ENCODE measurements at regions not wholly inside any gene's neighbourhood (a gene's known extent, or its start where the extent isn't known, plus 50 kb on each side); places are given as distances from the start of the nearest gene placed in this dataset.

- H3K4me2 ChIP-seq (ENCODE audit: low read length) = no peak overlapping the region
- H3K9me2 ChIP-seq (ENCODE audit: low read depth, low read length) = no peaks in the 10 kb centered on the region
- H3K79me2 ChIP-seq (ENCODE audit: insufficient read depth, low read length) = no peaks in the 10 kb centered on the region
- H3F3A ChIP-seq (ENCODE audit: insufficient read depth, low read length) = no peaks in the 10 kb centered on the region
- H3K4me1 ChIP-seq (ENCODE audit: insufficient read depth, low read length, severe bottlenecking) = peaks cover 22% of the 10 kb centered on the region
- no peak overlapping the region for H3K27ac ChIP-seq (ENCODE audit: low read depth, low read length, poor library complexity, severe bottlenecking)
- no peak overlapping the region for H3K4me3 ChIP-seq (ENCODE audit: low read depth, low read length, poor library complexity, severe bottlenecking)
- no peaks in the 10 kb centered on the region for H3K27me3 ChIP-seq (ENCODE audit: insufficient read depth, low read length)
- no peak overlapping the region for H2AFZ ChIP-seq (ENCODE audit: low read length)
- no peak overlapping the region for H3K9ac ChIP-seq (ENCODE audit: low read length)
- H3K36me3 ChIP-seq (ENCODE audit: insufficient read depth, low read length) = no peaks in the 10 kb centered on the region
- H3K9me3 ChIP-seq (ENCODE audit: low read length) = no peaks in the 10 kb centered on the region
- no peaks in the 10 kb centered on the region for H4K20me1 ChIP-seq (ENCODE audit: insufficient read depth, low read length)
- TF ChIP-seq CTCF (IDR thresholded peaks at IDR 0.05; ENCODE audit: low read length) (no peak), EZH2 (IDR thresholded peaks at IDR 0.05; ENCODE audit: borderline replicate concordance, low read length) (no peak)
Observed at GRCh38 chr22:22741843-22742242, 97.4 kb downstream of the GGTLC2 start.

GRCh38 chr22:22742641-22743040, 98.2 kb downstream of the GGTLC2 start:
- Histone ChIP-seq H3K27ac (ENCODE audit: low read depth, low read length, poor library complexity, severe bottlenecking) (no peak overlapping the region), H3K9me2 (ENCODE audit: low read depth, low read length) (no peaks in the 10 kb centered on the region), H3K4me1 (ENCODE audit: insufficient read depth, low read length, severe bottlenecking) (peaks cover 30% of the 10 kb centered on the region), H3K79me2 (ENCODE audit: insufficient read depth, low read length) (no peaks in the 10 kb centered on the region), H4K20me1 (ENCODE audit: insufficient read depth, low read length) (no peaks in the 10 kb centered on the region), H3K4me2 (ENCODE audit: low read length) (no peak overlapping the region), H2AFZ (ENCODE audit: low read length) (no peak overlapping the region), H3K36me3 (ENCODE audit: insufficient read depth, low read length) (no peaks in the 10 kb centered on the region), H3F3A (ENCODE audit: insufficient read depth, low read length) (no peaks in the 10 kb centered on the region), H3K27me3 (ENCODE audit: insufficient read depth, low read length) (no peaks in the 10 kb centered on the region), H3K9me3 (ENCODE audit: low read length) (no peaks in the 10 kb centered on the region), H3K4me3 (ENCODE audit: low read depth, low read length, poor library complexity, severe bottlenecking) (no peak overlapping the region), H3K9ac (ENCODE audit: low read length) (no peak overlapping the region)
- TF ChIP-seq EZH2 (IDR thresholded peaks at IDR 0.05; ENCODE audit: borderline replicate concordance, low read length) (no peak), CTCF (IDR thresholded peaks at IDR 0.05; ENCODE audit: low read length) (no peak)

GRCh38 chr22:22743128-22743760, 98.8 kb downstream of the GGTLC2 start:
- no peaks in the 10 kb centered on the region for H3K27me3 ChIP-seq (ENCODE audit: insufficient read depth, low read length)
- no peak overlapping the region for H3K4me2 ChIP-seq (ENCODE audit: low read length)
- no peak overlapping the region for H3K9ac ChIP-seq (ENCODE audit: low read length)

More at GRCh38 chr22:22743128-22743760, 98.8 kb downstream of the GGTLC2 start:
- Histone ChIP-seq H3K9me3 (ENCODE audit: low read length) (no peaks in the 10 kb centered on the region), H3K36me3 (ENCODE audit: insufficient read depth, low read length) (no peaks in the 10 kb centered on the region), H3K27ac (ENCODE audit: low read depth, low read length, poor library complexity, severe bottlenecking) (no peak overlapping the region), H3K9me2 (ENCODE audit: low read depth, low read length) (no peaks in the 10 kb centered on the region), H3F3A (ENCODE audit: insufficient read depth, low read length) (no peaks in the 10 kb centered on the region), H3K79me2 (ENCODE audit: insufficient read depth, low read length) (no peaks in the 10 kb centered on the region), H4K20me1 (ENCODE audit: insufficient read depth, low read length) (no peaks in the 10 kb centered on the region), H2AFZ (ENCODE audit: low read length) (no peak overlapping the region), H3K4me3 (ENCODE audit: low read depth, low read length, poor library complexity, severe bottlenecking) (no peak overlapping the region), H3K4me1 (ENCODE audit: insufficient read depth, low read length, severe bottlenecking) (peaks cover 36% of the 10 kb centered on the region)
- no peak for TF ChIP-seq CTCF (IDR thresholded peaks at IDR 0.05; ENCODE audit: low read length)
- TF ChIP-seq EZH2 (IDR thresholded peaks at IDR 0.05; ENCODE audit: borderline replicate concordance, low read length) = no peak

Measured in OCI-LY1 (cell line).